Natural killer cell (primary cell): ENCODE measurements at regions not wholly inside any gene's neighbourhood (a gene's known extent, or its start where the extent isn't known, plus 50 kb on each side); places are given as distances from the start of the nearest gene placed in this dataset.

Experiments used
- ATAC-seq, 3 donors: fragments of 150-1000 bp in 2 of 3; fragments of 200-7000 bp in 1 of 3; cut with Tn5 transposase; 1 replicate in 1 of 3; 2 replicates in 2 of 3; pipeline ENCODE4 v1.10.0; 2021; ENCODE audit warnings: mild to moderate bottlenecking in 2 of 3, moderate library complexity in 2 of 3
- DNase-seq, 2 donors: peaks; one replicate each; pipeline versions ENCODE4 v3.0.0 to v3.0.0-alpha.2; 2013 to 2021; ENCODE audit warnings: mixed read lengths in 1 of 2
- H3K27ac ChIP-seq: one replicate; pipeline ENCODE4 v1.5.1; 2013; ENCODE audit warnings: mild to moderate bottlenecking, low read length
- H3K27me3 ChIP-seq: one replicate; pipeline ENCODE4 v1.6.1; 2013; ENCODE audit warnings: low read length; ENCODE audit not compliant: control insufficient read depth, insufficient read depth
- H3K36me3 ChIP-seq: one replicate; pipeline ENCODE4 v1.6.1; 2013; ENCODE audit warnings: low read length; ENCODE audit not compliant: control insufficient read depth, insufficient read depth
- H3K4me1 ChIP-seq: one replicate; pipeline ENCODE4 v1.6.1; 2013; ENCODE audit warnings: low read length; ENCODE audit not compliant: control insufficient read depth, insufficient read depth
- H3K4me3 ChIP-seq: one replicate; pipeline ENCODE4 v1.5.1; 2013; ENCODE audit warnings: low read length
- H3K9me3 ChIP-seq: one replicate; pipeline ENCODE4 v1.6.1; 2013; ENCODE audit warnings: low read length; ENCODE audit not compliant: control insufficient read depth, insufficient read depth
- H3K27ac Mint-ChIP-seq, 2 donors: one replicate each; pipeline ENCODE4 v1.8.0; 2022; ENCODE audit warnings: mild to moderate bottlenecking in 2 of 2, mixed read lengths in 2 of 2, moderate library complexity in 1 of 2
- H3K27me3 Mint-ChIP-seq, 2 donors: one replicate each; pipeline ENCODE4 v1.8.0; 2022; ENCODE audit warnings: low read depth in 2 of 2, mixed read lengths in 2 of 2
- H3K36me3 Mint-ChIP-seq: one replicate; pipeline ENCODE4 v1.8.0; 2022; ENCODE audit warnings: mixed read lengths
- H3K4me1 Mint-ChIP-seq, 2 donors: one replicate each; pipeline ENCODE4 v1.8.0; 2022; ENCODE audit warnings: mixed read lengths in 2 of 2
- H3K4me3 Mint-ChIP-seq: one replicate; pipeline ENCODE4 v1.8.0; 2022; ENCODE audit warnings: mild to moderate bottlenecking, moderate library complexity, mixed read lengths
- H3K9me3 Mint-ChIP-seq, 2 donors: one replicate each; pipeline ENCODE4 v1.8.0; 2022; ENCODE audit warnings: mixed read lengths in 2 of 2
- CTCF ChIP-seq: fragments of 200-600 bp; IDR thresholded peaks from one replicate; pipeline ENCODE4 v1.8.0; 2022; ENCODE audit warnings: antibody characterized with exemption
- WGBS: methylation state at CpG from one replicate; pipeline ENCODE4 v1.1.7; 2013; ENCODE audit warnings: missing lambda C conversion rate; ENCODE audit not compliant: insufficient coverage; 5-methylcytosine and 5-hydroxymethylcytosine counted together
- intact Hi-C: fragments of 100-400 bp; cut with micrococcal nuclease; formaldehyde crosslinking; loops from one replicate; pipeline ENCODE4 v1.14.2; 2022

GRCh38 chr7:110412614-110413013, 678.3 kb upstream of the LRRN3 start:
- Mint-ChIP-seq H3K27ac (no peak overlapping the region), H3K27me3 (no peaks in the 10 kb centered on the region), H3K4me1 (no peaks in the 10 kb centered on the region), H3K36me3 (peaks cover 5% of the 10 kb centered on the region), H3K9me3 (peaks cover 16 to 22% of the 10 kb centered on the region in 2 donors), H3K4me3 (no peak overlapping the region)
- no peaks in the 10 kb centered on the region for H3K4me1 ChIP-seq
- no peaks in the 10 kb centered on the region for H3K27me3 ChIP-seq
- no CpG with 5 or more reads among the region's 1 CpG for WGBS
- no peak overlapping the region for H3K4me3 ChIP-seq
- ATAC-seq: no peak
- no peak overlapping the region for H3K27ac ChIP-seq
- no peak for DNase-seq
- no peaks in the 10 kb centered on the region for H3K36me3 ChIP-seq
- intact Hi-C loops: no loop called here
- TF ChIP-seq CTCF: no peak
- no peaks in the 10 kb centered on the region for H3K9me3 ChIP-seq

GRCh38 chr7:110413038-110413437, 677.9 kb upstream of the LRRN3 start:
- no peak for DNase-seq
- no peak overlapping the region for H3K27ac Mint-ChIP-seq
- no peaks in the 10 kb centered on the region for H3K4me1 Mint-ChIP-seq

GRCh38 chr7:110417611-110418010, 673.3 kb upstream of the LRRN3 start:
- no peaks in the 10 kb centered on the region for H3K4me1 Mint-ChIP-seq
- intact Hi-C loops: no loop called here
- no peaks in the 10 kb centered on the region for H3K27me3 Mint-ChIP-seq
- Histone ChIP-seq H3K4me3 (no peak overlapping the region), H3K27ac (no peak overlapping the region), H3K27me3 (no peaks in the 10 kb centered on the region), H3K9me3 (no peaks in the 10 kb centered on the region), H3K36me3 (no peaks in the 10 kb centered on the region), H3K4me1 (no peaks in the 10 kb centered on the region)
- 76% methylated on average over 1 of the region's 2 CpGs for WGBS
- TF ChIP-seq CTCF: no peak
- peaks cover 16 to 19% of the 10 kb centered on the region in 2 donors for H3K9me3 Mint-ChIP-seq
- DNase-seq (no peak), ATAC-seq (no peak)
- no peak overlapping the region for H3K4me3 Mint-ChIP-seq
- H3K36me3 Mint-ChIP-seq: peaks cover 5% of the 10 kb centered on the region
- no peak overlapping the region for H3K27ac Mint-ChIP-seq

More at GRCh38 chr7:110413038-110413437, 677.9 kb upstream of the LRRN3 start:
- ATAC-seq: no peak
- Histone ChIP-seq H3K9me3 (no peaks in the 10 kb centered on the region), H3K27ac (no peak overlapping the region), H3K4me3 (no peak overlapping the region), H3K4me1 (no peaks in the 10 kb centered on the region), H3K27me3 (no peaks in the 10 kb centered on the region), H3K36me3 (no peaks in the 10 kb centered on the region)
- peaks cover 5% of the 10 kb centered on the region for H3K36me3 Mint-ChIP-seq
- H3K9me3 Mint-ChIP-seq: peaks cover 17 to 24% of the 10 kb centered on the region in 2 donors
- no peak overlapping the region for H3K4me3 Mint-ChIP-seq
- H3K27me3 Mint-ChIP-seq: no peaks in the 10 kb centered on the region
- intact Hi-C loops: no loop called here
- no peak for TF ChIP-seq CTCF

GRCh38 chr7:110418659-110419280, 672.2 kb upstream of the LRRN3 start:
- WGBS: 73% methylated on average over 1 of the region's 2 CpGs
- Histone ChIP-seq H3K36me3 (no peaks in the 10 kb centered on the region), H3K9me3 (no peaks in the 10 kb centered on the region), H3K27me3 (no peaks in the 10 kb centered on the region), H3K4me1 (no peaks in the 10 kb centered on the region), H3K27ac (no peak overlapping the region), H3K4me3 (no peak overlapping the region)
- Mint-ChIP-seq H3K4me3 (no peak overlapping the region), H3K9me3 (peaks cover 14 to 23% of the 10 kb centered on the region in 2 donors), H3K27ac (no peak overlapping the region), H3K4me1 (no peaks in the 10 kb centered on the region), H3K27me3 (no peaks in the 10 kb centered on the region), H3K36me3 (peaks cover 5% of the 10 kb centered on the region)
- ATAC-seq (no peak), DNase-seq (no peak)
- intact Hi-C loops: no loop called here
- TF ChIP-seq CTCF: no peak
